Gastrocnemius medialis (tissue), 4 donors: ENCODE measurements at regions not wholly inside any gene's neighbourhood (a gene's known extent, or its start where the extent isn't known, plus 50 kb on each side); places are given as distances from the start of the nearest gene placed in this dataset.

Experiments used
- POLR2A ChIP-seq, 2 donors: fragments of 450-650 bp; IDR thresholded peaks; one replicate each; pipeline ENCODE4 v1.6.1; 2017; ENCODE audit warnings: antibody characterized with exemption in 2 of 2, mild to moderate bottlenecking in 2 of 2, moderate library complexity in 2 of 2
- TF ChIP-seq, protein P1 (sequence below), 5 experiments: fragments of 450-650 bp in 3 of 5; fragments of 200-600 bp in 2 of 5; sonication (generic) in 2 of 5; IDR thresholded peaks in 4 of 5; conservative IDR thresholded peaks in 1 of 5; 1 replicate in 4 of 5; 2 replicates in 1 of 5; pipeline ENCODE4 v1.5.1; 2016 to 2019; ENCODE audit warnings: antibody characterized with exemption in 5 of 5, mild to moderate bottlenecking in 3 of 5, moderate library complexity in 3 of 5

GRCh38 chr7:84264396-84264795 is 69.8 kb upstream of the SEMA3A start:
- TF ChIP-seq, protein P1, sequence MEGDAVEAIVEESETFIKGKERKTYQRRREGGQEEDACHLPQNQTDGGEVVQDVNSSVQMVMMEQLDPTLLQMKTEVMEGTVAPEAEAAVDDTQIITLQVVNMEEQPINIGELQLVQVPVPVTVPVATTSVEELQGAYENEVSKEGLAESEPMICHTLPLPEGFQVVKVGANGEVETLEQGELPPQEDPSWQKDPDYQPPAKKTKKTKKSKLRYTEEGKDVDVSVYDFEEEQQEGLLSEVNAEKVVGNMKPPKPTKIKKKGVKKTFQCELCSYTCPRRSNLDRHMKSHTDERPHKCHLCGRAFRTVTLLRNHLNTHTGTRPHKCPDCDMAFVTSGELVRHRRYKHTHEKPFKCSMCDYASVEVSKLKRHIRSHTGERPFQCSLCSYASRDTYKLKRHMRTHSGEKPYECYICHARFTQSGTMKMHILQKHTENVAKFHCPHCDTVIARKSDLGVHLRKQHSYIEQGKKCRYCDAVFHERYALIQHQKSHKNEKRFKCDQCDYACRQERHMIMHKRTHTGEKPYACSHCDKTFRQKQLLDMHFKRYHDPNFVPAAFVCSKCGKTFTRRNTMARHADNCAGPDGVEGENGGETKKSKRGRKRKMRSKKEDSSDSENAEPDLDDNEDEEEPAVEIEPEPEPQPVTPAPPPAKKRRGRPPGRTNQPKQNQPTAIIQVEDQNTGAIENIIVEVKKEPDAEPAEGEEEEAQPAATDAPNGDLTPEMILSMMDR (IDR thresholded peaks at IDR 0.05 in 4 of 5, conservative IDR thresholded peaks at IDR 0.05 in 1 of 5) = no peak
- no peak for TF ChIP-seq POLR2A (IDR thresholded peaks at IDR 0.05)
